ENCODE measurements at regions not wholly inside any gene's neighbourhood (a gene's known extent, or its start where the extent isn't known, plus 50 kb on each side); places are given as distances from the start of the nearest gene placed in this dataset.

DNA sequence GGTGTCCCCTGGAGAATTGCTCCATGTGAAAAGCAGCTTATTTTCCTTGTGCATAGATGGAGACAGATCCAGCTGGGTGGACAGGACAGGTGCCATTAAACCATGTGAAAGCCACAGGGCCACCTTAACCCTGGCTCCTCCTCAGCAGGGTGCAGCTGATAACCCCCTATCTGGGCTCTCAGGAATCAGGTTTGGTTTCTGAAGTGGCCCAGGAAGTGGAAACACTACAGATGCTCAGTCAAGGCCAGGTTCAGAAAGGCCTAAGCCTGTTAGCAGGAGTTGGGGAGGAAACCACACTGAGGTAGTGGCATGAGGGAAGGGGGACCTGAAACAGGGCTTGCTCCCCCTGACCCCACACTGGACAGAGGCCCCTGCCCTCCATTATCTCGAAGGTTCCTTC lies 217.0 kb downstream of the SPP2 start:
- Mint-ChIP-seq H3K27me3 (ENCODE audit: low read depth) (no peaks in the 10 kb centered on the region; the same call in 1 of the 2 replicates), H3K4me1 (no peaks in the 10 kb centered on the region), H3K36me3 (ENCODE audit: insufficient read depth in 1 of 3, low read depth in 3 of 3) (no peaks in the 10 kb centered on the region), H3K27ac (no peak overlapping the region), H3K4me3 (no peak overlapping the region), H3K9me3 (no peaks in the 10 kb centered on the region; a peak in 1 of 5 replicates)
- H3K79me1 ChIP-seq (ENCODE audit: insufficient read depth, low read depth, low read length, poor library complexity, severe bottlenecking), result no peaks in the 10 kb centered on the region
- no peak overlapping the region for H2BK120ac ChIP-seq (ENCODE audit: low read depth, low read length, poor library complexity, severe bottlenecking)
- no peak for DNase-seq
- no peak overlapping the region for H3K56ac ChIP-seq (ENCODE audit: insufficient read length, low read depth, low read length)
- no peak overlapping the region for H4K8ac ChIP-seq (replicated peaks; ENCODE audit: insufficient read length, low read depth, low read length)
- H3K27ac ChIP-seq (ENCODE audit: insufficient read length, low read depth, low read length), result no peak overlapping the region
- TF ChIP-seq CTCF (conservative IDR thresholded peaks at IDR 0.05), result no peak
- no peak overlapping the region for H2AK5ac ChIP-seq (ENCODE audit: insufficient read length, low read length)
- H2AFZ ChIP-seq (ENCODE audit: low read length), result no peak overlapping the region
- no peak overlapping the region for H3K9ac ChIP-seq (ENCODE audit: extremely low read depth, insufficient read length, low read length)
- H2BK5ac ChIP-seq (ENCODE audit: insufficient read length, low read length), result no peak overlapping the region
- no peak overlapping the region for H4K91ac ChIP-seq (ENCODE audit: insufficient read length, low read depth, low read length)
- no peak overlapping the region for H4K5ac ChIP-seq (ENCODE audit: insufficient read length, low read depth, low read length)
- H2BK20ac ChIP-seq (ENCODE audit: low read depth, low read length, poor library complexity, severe bottlenecking), result no peak overlapping the region
- H3K14ac ChIP-seq (ENCODE audit: insufficient read depth, low read length), result no peak overlapping the region
- no peaks in the 10 kb centered on the region for H3K4me1 ChIP-seq (ENCODE audit: insufficient read depth, low read length)
- no peak overlapping the region for H3K4me2 ChIP-seq (ENCODE audit: insufficient read depth, insufficient read length, low read length)
- H2BK15ac ChIP-seq (ENCODE audit: low read depth, low read length), result no peak overlapping the region
- no peak overlapping the region for H3K4ac ChIP-seq (ENCODE audit: low read depth, low read length)
- no peaks in the 10 kb centered on the region for H3K23me2 ChIP-seq (ENCODE audit: insufficient read length, low read depth, low read length, poor library complexity, severe bottlenecking)
- H3K79me2 ChIP-seq (ENCODE audit: insufficient read depth, low read length), result no peaks in the 10 kb centered on the region
- no peak overlapping the region for H3K18ac ChIP-seq (ENCODE audit: insufficient read length, low read depth, low read length)
- H3K9me3 ChIP-seq (ENCODE audit: control insufficient read depth, low read depth, low read length), result no peaks in the 10 kb centered on the region
- H3K23ac ChIP-seq (ENCODE audit: insufficient read length, low read depth, low read length), result no peak overlapping the region
- H3K27me3 ChIP-seq (ENCODE audit: insufficient read depth, low read length), result no peaks in the 10 kb centered on the region
- no peak overlapping the region for H3T11ph ChIP-seq (ENCODE audit: low read length)
- no peaks in the 10 kb centered on the region for H4K20me1 ChIP-seq (ENCODE audit: control insufficient read depth, insufficient read depth, insufficient read length)
- WGBS (ENCODE audit: extremely low coverage, insufficient read length, low lambda C conversion rate), result no CpG with 5 or more reads among the region's 1 CpG
- no peak overlapping the region for H2BK12ac ChIP-seq (ENCODE audit: insufficient read length, low read depth, low read length)

Measured in H9 (cell line).